GM12865 (cell line): ENCODE measurements at regions not wholly inside any gene's neighbourhood (a gene's known extent, or its start where the extent isn't known, plus 50 kb on each side); places are given as distances from the start of the nearest gene placed in this dataset.
"Not testable (repeated sequence)": the region's sequence is repeated elsewhere in the genome, so short reads cannot be mapped to it uniquely, and the experiment has no call there.

ENCODE experiments used
- DNase-seq: peaks from one replicate; pipeline ENCODE4 v3.0.0; 2010; ENCODE audit warnings: low read depth
- H3K4me3 ChIP-seq: 2 replicates; pipeline ENCODE4 v1.5.1; 2011; ENCODE audit warnings: mild to moderate bottlenecking, low read depth, low read length, control low read depth
- TF ChIP-seq, protein P1 (sequence below): IDR thresholded peaks from 2 replicates; pipeline ENCODE4 v1.5.1; 2011; ENCODE audit warnings: low read length, control low read depth, low read depth, inconsistent platforms; ENCODE audit not compliant: insufficient read depth; ENCODE audit errors: missing control alignments

- TF ChIP-seq, protein P1, sequence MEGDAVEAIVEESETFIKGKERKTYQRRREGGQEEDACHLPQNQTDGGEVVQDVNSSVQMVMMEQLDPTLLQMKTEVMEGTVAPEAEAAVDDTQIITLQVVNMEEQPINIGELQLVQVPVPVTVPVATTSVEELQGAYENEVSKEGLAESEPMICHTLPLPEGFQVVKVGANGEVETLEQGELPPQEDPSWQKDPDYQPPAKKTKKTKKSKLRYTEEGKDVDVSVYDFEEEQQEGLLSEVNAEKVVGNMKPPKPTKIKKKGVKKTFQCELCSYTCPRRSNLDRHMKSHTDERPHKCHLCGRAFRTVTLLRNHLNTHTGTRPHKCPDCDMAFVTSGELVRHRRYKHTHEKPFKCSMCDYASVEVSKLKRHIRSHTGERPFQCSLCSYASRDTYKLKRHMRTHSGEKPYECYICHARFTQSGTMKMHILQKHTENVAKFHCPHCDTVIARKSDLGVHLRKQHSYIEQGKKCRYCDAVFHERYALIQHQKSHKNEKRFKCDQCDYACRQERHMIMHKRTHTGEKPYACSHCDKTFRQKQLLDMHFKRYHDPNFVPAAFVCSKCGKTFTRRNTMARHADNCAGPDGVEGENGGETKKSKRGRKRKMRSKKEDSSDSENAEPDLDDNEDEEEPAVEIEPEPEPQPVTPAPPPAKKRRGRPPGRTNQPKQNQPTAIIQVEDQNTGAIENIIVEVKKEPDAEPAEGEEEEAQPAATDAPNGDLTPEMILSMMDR, result no peak
- no peak overlapping the region for H3K4me3 ChIP-seq
- no peak for DNase-seq
Measured at GRCh38 chr3:106108925-106109324, 240.1 kb upstream of the CBLB start.

DNA sequence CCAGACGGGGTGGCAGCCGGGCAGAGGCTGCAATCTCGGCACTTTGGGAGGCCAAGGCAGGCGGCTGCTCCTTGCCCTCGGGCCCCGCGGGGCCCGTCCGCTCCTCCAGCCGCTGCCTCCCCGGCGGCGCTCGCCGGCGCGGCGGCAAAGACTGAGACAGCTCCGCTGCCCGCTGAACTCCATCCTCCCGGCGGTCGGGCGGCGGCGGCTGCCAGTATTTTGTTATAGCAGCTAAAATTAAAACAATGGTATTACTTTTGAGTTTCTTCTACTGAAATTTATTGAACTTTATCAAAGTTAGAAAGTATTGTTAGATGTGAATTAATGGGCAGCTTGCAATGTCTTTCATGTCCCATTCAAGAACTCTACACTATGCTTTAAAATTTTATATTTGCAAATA lies 243.7 kb upstream of the CBLB start:
- not testable (repeated sequence) for DNase-seq, H3K4me3 ChIP-seq

DNA sequence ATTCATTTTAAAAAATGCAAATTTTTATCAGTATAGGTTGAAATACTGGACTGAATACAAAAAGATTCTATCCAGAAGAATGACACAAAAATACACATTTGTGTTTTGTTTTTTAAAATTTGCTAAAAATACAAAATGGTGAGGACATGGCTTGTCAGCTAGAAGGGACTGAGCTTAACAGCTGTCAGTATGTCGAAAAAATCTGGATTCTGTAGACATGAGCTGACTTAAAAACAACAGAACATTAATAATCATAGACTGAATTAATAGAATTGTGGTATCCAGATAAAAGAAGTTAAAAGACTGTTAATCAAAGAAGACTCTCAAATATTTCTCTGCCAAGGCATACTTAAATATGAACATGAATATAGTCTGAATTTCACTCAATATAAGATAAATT lies 244.9 kb upstream of the CBLB start:
- H3K4me3 ChIP-seq, result no peak overlapping the region
- TF ChIP-seq, protein P1, result no peak
- no peak for DNase-seq

DNA sequence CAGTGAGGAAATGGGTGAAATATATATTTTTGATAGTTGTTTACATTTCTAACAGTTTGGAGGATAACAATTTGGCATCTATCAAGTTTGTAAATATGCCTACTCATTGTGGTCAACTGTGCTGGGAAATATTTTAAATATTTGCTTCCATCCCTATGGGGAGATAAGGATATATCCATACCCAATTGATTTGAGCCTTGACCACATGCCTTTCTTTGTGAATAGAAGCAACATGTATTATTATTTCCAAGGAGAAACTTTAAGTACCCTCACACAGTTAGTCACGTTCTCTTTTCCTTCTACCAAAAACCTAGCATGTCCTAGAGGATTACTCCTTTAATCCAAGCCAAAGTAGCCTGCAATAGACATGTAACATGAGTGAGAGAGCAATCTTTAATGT lies 245.4 kb upstream of the CBLB start:
- DNase-seq, result no peak
- H3K4me3 ChIP-seq, result no peak overlapping the region
- TF ChIP-seq, protein P1, result no peak

- no peak overlapping the region for H3K4me3 ChIP-seq
- no peak for DNase-seq
- TF ChIP-seq, protein P1, result no peak
Measured at GRCh38 chr3:106114848-106115247, 246.0 kb upstream of the CBLB start.

- DNase-seq, result no peak
- no peak overlapping the region for H3K4me3 ChIP-seq
- TF ChIP-seq, protein P1, result no peak
Measured at GRCh38 chr3:106115557-106115956, 246.7 kb upstream of the CBLB start.

DNA sequence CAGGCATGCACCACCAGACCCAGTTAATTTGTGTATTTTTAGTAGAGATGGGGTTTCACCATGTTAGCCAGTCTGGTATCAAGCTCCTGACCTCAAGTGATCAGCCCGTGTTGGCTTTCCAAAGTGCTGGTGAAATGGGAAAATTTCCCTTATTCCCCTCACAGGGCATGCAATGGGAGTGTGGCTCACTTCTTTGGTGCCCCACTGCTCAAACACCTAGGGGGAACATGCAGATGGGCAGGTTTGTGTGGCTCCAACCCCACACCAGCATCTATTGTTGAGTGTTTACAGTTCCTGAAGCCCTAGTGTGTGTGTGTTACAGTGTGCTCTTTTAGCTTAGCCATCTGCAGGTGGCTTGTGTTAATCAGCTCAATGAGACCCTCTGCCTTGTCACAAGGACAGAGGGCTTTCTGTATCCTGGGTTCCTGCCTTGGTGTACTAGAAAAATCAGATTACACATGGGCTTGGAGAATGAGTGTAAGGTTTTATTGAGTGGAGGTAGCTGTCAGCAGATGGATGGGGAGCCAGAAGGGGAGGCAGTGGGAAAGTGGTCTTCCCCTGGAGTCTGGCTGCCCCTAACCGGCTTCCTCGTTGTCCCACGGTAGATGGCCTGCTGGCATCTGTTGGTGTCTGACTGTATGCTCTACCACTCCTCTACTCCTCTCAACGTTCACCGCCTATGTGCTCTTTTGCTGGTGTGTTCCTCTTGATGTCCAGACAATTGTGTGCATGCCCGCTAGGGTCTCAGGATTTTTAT lies 248.1 kb upstream of the CBLB start:
- no peak overlapping the region for H3K4me3 ChIP-seq
- DNase-seq, result no peak
- TF ChIP-seq, protein P1, result no peak
